A549 (cell line): ENCODE measurements at regions not wholly inside any gene's neighbourhood (a gene's known extent, or its start where the extent isn't known, plus 50 kb on each side); places are given as distances from the start of the nearest gene placed in this dataset.

ENCODE experiments used
- ATAC-seq, 2 experiments: fragments of 200-7000 bp in 1 of 2; fragments of >200 bp in 1 of 2; cut with Nextera tagmentation in 1 of 2; cut with Tn5 transposase in 1 of 2; 3 replicates each; pipeline versions ENCODE4 v1.8.0 to v1.9.1; 2018 to 2020; ENCODE audit warnings: mild to moderate bottlenecking in 1 of 2, moderate library complexity in 1 of 2
- CTCF ChIA-PET: fragments of 300-600 bp; sonication (Branson Sonifier 250); formaldehyde crosslinking; extraction: SDS; loops from one replicate; lab custom pipeline; 2021; ENCODE audit warnings: antibody characterized with exemption, inconsistent platforms; lab: Yijun Ruan, JAX
- POLR2A ChIA-PET: fragments of 350-600 bp; formaldehyde crosslinking; extraction: SDS; loops from one replicate; lab custom pipeline; 2021; ENCODE audit warnings: antibody characterized with exemption, inconsistent platforms; lab: Yijun Ruan, JAX
- DNase-seq, 2 experiments: peaks; one replicate each; pipeline versions ENCODE4 v3.0.0 to v3.0.0-alpha.2; 2011 to 2016; ENCODE audit warnings: low read depth in 1 of 2, low spot score in 1 of 2
- FAIRE-seq: peaks from 2 replicates; lab custom pipeline; 2011; peaks lifted over from hg19 to GRCh38; lab: Jason Lieb, UNC
- H3K27ac ChIP-seq, 2 experiments: fragments of >200 bp; sonication (Bioruptor Twin); formaldehyde crosslinking; 3 replicates each; pipeline ENCODE4 v1.5.1; 2016 to 2017
- H3K4me1 ChIP-seq: fragments of >200 bp; sonication (Bioruptor Twin); formaldehyde crosslinking; 3 replicates; pipeline ENCODE4 v1.6.1; 2016
- H3K4me2 ChIP-seq: fragments of >200 bp; sonication (Bioruptor Twin); formaldehyde crosslinking; 3 replicates; pipeline ENCODE4 v1.6.1; 2016
- H3K4me3 ChIP-seq: fragments of >200 bp; sonication (Bioruptor Twin); formaldehyde crosslinking; 3 replicates; pipeline ENCODE4 v1.5.1; 2016
- H3K9me3 ChIP-seq: fragments of >200 bp; sonication (Bioruptor Twin); formaldehyde crosslinking; 3 replicates; pipeline ENCODE4 v1.6.1; 2016
- CBX8 ChIP-seq: fragments of 200-600 bp; sonication (generic); IDR thresholded peaks from 2 replicates; pipeline ENCODE4 v1.6.1; 2016
- GATA3 ChIP-seq: IDR thresholded peaks from 2 replicates; pipeline ENCODE4 v1.6.1; 2012; ENCODE audit warnings: borderline replicate concordance
- HOXB13 ChIP-seq: fragments of 250-450 bp; sonication (Bioruptor Pico); IDR thresholded peaks from 2 replicates; pipeline ENCODE4 v1.5.0; 2020; ENCODE audit warnings: low read depth, mild to moderate bottlenecking, moderate library complexity
- JUNB ChIP-seq: fragments of >200 bp; sonication (Bioruptor Twin); formaldehyde crosslinking; IDR thresholded peaks from 2 replicates; pipeline ENCODE4 v1.6.1; 2016
- MAFK ChIP-seq: fragments of 450-650 bp; IDR thresholded peaks from 2 replicates; pipeline ENCODE4 v1.6.1; 2014; ENCODE audit not compliant: partially characterized antibody
- NFE2L2 ChIP-seq: fragments of 150-350 bp; conservative IDR thresholded peaks from 2 replicates; pipeline ENCODE4 v1.6.1; 2014; ENCODE audit warnings: low read length
- RAD21 ChIP-seq, 2 experiments: fragments of >200 bp in 1 of 2; sonication (Bioruptor Twin) in 1 of 2; formaldehyde crosslinking in 1 of 2; IDR thresholded peaks in 1 of 2; conservative IDR thresholded peaks in 1 of 2; 2 replicates in 1 of 2; 3 replicates in 1 of 2; pipeline ENCODE4 v1.6.1; 2012 to 2018; ENCODE audit warnings: inconsistent platforms in 1 of 2
- SMC3 ChIP-seq: fragments of >200 bp; sonication (Bioruptor Twin); formaldehyde crosslinking; IDR thresholded peaks from 3 replicates; pipeline ENCODE4 v1.6.1; 2018; ENCODE audit warnings: inconsistent platforms
- TP53 ChIP-seq: fragments of 250-450 bp; sonication (Bioruptor Pico); IDR thresholded peaks from 2 replicates; pipeline ENCODE4 v1.5.0; 2021; ENCODE audit warnings: mild to moderate bottlenecking, moderate library complexity
- WGBS: methylation state at CpG from one replicate; pipeline ENCODE4 v1.1.6; 2017; ENCODE audit errors: missing lambda C conversion rate; 5-methylcytosine and 5-hydroxymethylcytosine counted together

GRCh38 chr11:60634126-60634525, 65.3 kb upstream of the MS4A8 start:
- H3K4me2 ChIP-seq: no peak overlapping the region
- no peaks in the 10 kb centered on the region for H3K4me1 ChIP-seq
- H3K4me3 ChIP-seq: no peak overlapping the region
- TF ChIP-seq GATA3 (no peak), RAD21 (conservative IDR thresholded peaks at IDR 0.05 in 1 of 2, IDR thresholded peaks at IDR 0.05 in 1 of 2) (peak in 1 of 2 experiments; percentile 26; a peak in 1 of 5 replicates), SMC3 (no peak), HOXB13 (CRISPR knock-in tag) (no peak), NFE2L2 (no peak)
- FAIRE-seq (no peak), DNase-seq (no peak), ATAC-seq (no peak)
- H3K27ac ChIP-seq: no peak overlapping the region
- POLR2A ChIA-PET: no interaction called here
- WGBS: 0% methylated on average over 2 of the region's 2 CpGs
- CTCF ChIA-PET: interaction anchor here (0.6 to 1.7 kb wide), 2 partner anchors 26 to 33 kb away, joined by 3 read pairs; no protein-coding TSS in a partner anchor
- H3K9me3 ChIP-seq: peaks cover 5% of the 10 kb centered on the region; the same call in 2 of the 3 replicates

- peak; percentile 26 for TF ChIP-seq MAFK
- no peak for TF ChIP-seq JUNB
- no peak for ATAC-seq
- WGBS: 51% methylated on average over 3 of the region's 3 CpGs
- no peak overlapping the region for H3K4me2 ChIP-seq
- H3K4me1 ChIP-seq: no peaks in the 10 kb centered on the region
- no peak overlapping the region for H3K27ac ChIP-seq
- DNase-seq: no peak
- FAIRE-seq: no peak
- H3K9me3 ChIP-seq: no peaks in the 10 kb centered on the region
- CTCF ChIA-PET: no interaction called here
- no peak overlapping the region for H3K4me3 ChIP-seq
- POLR2A ChIA-PET: no interaction called here
Measured at GRCh38 chr11:60641940-60642339, 57.5 kb upstream of the MS4A8 start.

- TF ChIP-seq TP53 (CRISPR knock-in tag) (no peak), CBX8 (no peak)
- Histone ChIP-seq H3K4me2 (no peak overlapping the region), H3K9me3 (0 out of 3 replicates have a peak, but pooled peaks cover 2% of the 10 kb centered on the region), H3K4me1 (no peaks in the 10 kb centered on the region), H3K27ac (no peak overlapping the region), H3K4me3 (no peak overlapping the region)
- WGBS: 69% methylated on average over 5 of the region's 28 CpGs
- DNase-seq (no peak), ATAC-seq (no peak), FAIRE-seq (no peak)
- ChIA-PET POLR2A (no interaction called here), CTCF (no interaction called here)
Measured at GRCh38 chr11:60647087-60647486, 52.3 kb upstream of the MS4A8 start.
